B cell (primary cell): ENCODE measurements at regions not wholly inside any gene's neighbourhood (a gene's known extent, or its start where the extent isn't known, plus 50 kb on each side); places are given as distances from the start of the nearest gene placed in this dataset.

Experiments used
- ATAC-seq: fragments of 200-7000 bp; cut with Tn5 transposase; one replicate; pipeline ENCODE4 v1.10.0; 2021; ENCODE audit warnings: low read depth, mild to moderate bottlenecking, moderate number of reproducible peaks, moderate library complexity
- CTCF ChIA-PET: fragments of 350-600 bp; sonication (Branson Sonifier 250); formaldehyde crosslinking; loops from one replicate; lab custom pipeline; 2021; ENCODE audit warnings: antibody characterized with exemption, inconsistent platforms; lab: Charles Lee
- POLR2A ChIA-PET: fragments of 350-600 bp; sonication (Branson Sonifier 250); formaldehyde crosslinking; loops from one replicate; lab custom pipeline; 2021; ENCODE audit warnings: antibody characterized with exemption; lab: Charles Lee
- DNase-seq: peaks from one replicate; pipeline ENCODE4 v3.0.0; 2013
- H2AFZ ChIP-seq: 2 replicates; pipeline ENCODE4 v1.6.1; 2012; ENCODE audit warnings: mild to moderate bottlenecking, low read depth, low read length; ENCODE audit not compliant: insufficient read depth, poor library complexity, severe bottlenecking
- H3K27ac ChIP-seq, 2 donors: 1 replicate in 1 of 2; 2 replicates in 1 of 2; pipeline ENCODE4 v1.5.1; 2012 to 2013; ENCODE audit warnings: low read length in 2 of 2, mild to moderate bottlenecking in 2 of 2, moderate library complexity in 1 of 2
- H3K27me3 ChIP-seq, 4 experiments: fragments of 200-600 bp in 1 of 4; sonication (generic) in 1 of 4; replicated peaks in 1 of 4; 1 replicate in 2 of 4; 2 replicates in 2 of 4; pipeline versions ENCODE4 v1.6.1 to v1.7.0; 2013 to 2016; ENCODE audit warnings: low read length in 3 of 4, mild to moderate bottlenecking in 2 of 4, mixed read lengths in 1 of 4, moderate library complexity in 1 of 4; ENCODE audit not compliant: insufficient read depth in 4 of 4, control insufficient read depth in 3 of 4; ENCODE audit errors: control extremely low read depth in 1 of 4
- H3K36me3 ChIP-seq, 2 experiments: replicated peaks in 1 of 2; 1 replicate in 1 of 2; 2 replicates in 1 of 2; pipeline versions ENCODE4 v1.6.1 to v1.7.1; 2013; ENCODE audit warnings: low read length in 1 of 2; ENCODE audit not compliant: insufficient read depth in 2 of 2, control insufficient read depth in 1 of 2; ENCODE audit errors: control extremely low read depth in 1 of 2, extremely low read depth in 1 of 2
- H3K4me1 ChIP-seq, 2 donors: fragments of 200-600 bp in 1 of 2; sonication (generic) in 1 of 2; 1 replicate in 1 of 2; 2 replicates in 1 of 2; pipeline versions ENCODE4 v1.5.1 to v1.6.1; 2013 to 2017; ENCODE audit warnings: low read length in 2 of 2; ENCODE audit not compliant: control insufficient read depth in 2 of 2, insufficient read depth in 2 of 2
- H3K4me2 ChIP-seq: replicated peaks from 2 replicates; pipeline ENCODE3; 2012; ENCODE audit warnings: mild to moderate bottlenecking, low read depth, low read length; ENCODE audit not compliant: poor library complexity, severe bottlenecking
- H3K4me3 ChIP-seq, 5 experiments: fragments of 200-600 bp in 1 of 5; sonication (generic) in 1 of 5; 1 replicate in 3 of 5; 2 replicates in 2 of 5; pipeline versions ENCODE4 v1.5.1 to v1.7.0; 2011 to 2016; ENCODE audit warnings: low read length in 4 of 5, mild to moderate bottlenecking in 4 of 5, low read depth in 2 of 5, control low read depth in 1 of 5, moderate library complexity in 1 of 5; ENCODE audit not compliant: insufficient read depth in 1 of 5; ENCODE audit errors: control extremely low read depth in 1 of 5, extremely low read depth in 1 of 5
- H3K79me2 ChIP-seq: fragments of 200-600 bp; sonication (generic); one replicate; pipeline ENCODE4 v1.6.0; 2016; ENCODE audit warnings: low read length; ENCODE audit not compliant: control insufficient read depth, insufficient read depth
- H3K9ac ChIP-seq: fragments of 200-600 bp; sonication (generic); 2 replicates; pipeline ENCODE4 v1.6.1; 2017; ENCODE audit warnings: mild to moderate bottlenecking, low read length, moderate library complexity
- H3K9me3 ChIP-seq, 3 donors: one replicate each; pipeline versions ENCODE4 v1.6.1 to v1.7.1; 2013; ENCODE audit warnings: low read length in 2 of 3; ENCODE audit not compliant: control insufficient read depth in 2 of 3, insufficient read depth in 1 of 3; ENCODE audit errors: control extremely low read depth in 1 of 3
- H4K20me1 ChIP-seq: 2 replicates; pipeline ENCODE4 v1.6.0; 2012; ENCODE audit warnings: mild to moderate bottlenecking, low read length; ENCODE audit not compliant: insufficient read depth, control insufficient read depth, poor library complexity, severe bottlenecking
- H3K27ac Mint-ChIP-seq: one replicate; pipeline ENCODE4 v1.8.0; 2021; ENCODE audit warnings: mixed read lengths
- H3K27me3 Mint-ChIP-seq: one replicate; pipeline ENCODE4 v1.8.0; 2021; ENCODE audit warnings: mixed read lengths
- H3K4me1 Mint-ChIP-seq: one replicate; pipeline ENCODE4 v1.8.0; 2021; ENCODE audit warnings: mixed read lengths
- H3K4me3 Mint-ChIP-seq: one replicate; pipeline ENCODE4 v1.8.0; 2021; ENCODE audit warnings: mixed read lengths
- H3K9me3 Mint-ChIP-seq: one replicate; pipeline ENCODE4 v1.8.0; 2022; ENCODE audit warnings: mixed read lengths; ENCODE audit not compliant: insufficient read depth
- CTCF ChIP-seq: fragments of 200-600 bp; IDR thresholded peaks from one replicate; pipeline ENCODE4 v1.8.0; 2022; ENCODE audit warnings: antibody characterized with exemption, mild to moderate bottlenecking
- EZH2 ChIP-seq: IDR thresholded peaks from 2 replicates; pipeline ENCODE4 v1.6.1; 2012; ENCODE audit warnings: borderline replicate concordance, low read depth, mild to moderate bottlenecking, moderate library complexity, low read length; ENCODE audit not compliant: insufficient read depth, poor library complexity, severe bottlenecking
- WGBS: methylation state at CpG from one replicate; pipeline ENCODE4 v1.1.5; 2013; ENCODE audit warnings: missing lambda C conversion rate; ENCODE audit not compliant: insufficient coverage; 5-methylcytosine and 5-hydroxymethylcytosine counted together
- intact Hi-C: fragments of 100-400 bp; cut with micrococcal nuclease; formaldehyde crosslinking; loops from one replicate; pipeline ENCODE4 v1.10.0; 2022

- Histone ChIP-seq H3K4me1 (no peaks in the 10 kb centered on the region), H4K20me1 (no peaks in the 10 kb centered on the region), H2AFZ (no peak overlapping the region), H3K4me3 (no peak overlapping the region), H3K79me2 (no peaks in the 10 kb centered on the region), H3K27ac (no peak overlapping the region), H3K27me3 (no peaks in the 10 kb centered on the region), H3K36me3 (no peaks in the 10 kb centered on the region), H3K9ac (no peak overlapping the region), H3K9me3 (peaks cover 0 to 38% (median 0%) of the 10 kb centered on the region in 3 donors), H3K4me2 (no peak overlapping the region)
- WGBS = 25% methylated on average over 5 of the region's 14 CpGs
- Mint-ChIP-seq H3K9me3 (no peaks in the 10 kb centered on the region), H3K4me1 (no peaks in the 10 kb centered on the region), H3K4me3 (no peak overlapping the region), H3K27ac (no peak overlapping the region), H3K27me3 (no peaks in the 10 kb centered on the region)
- TF ChIP-seq CTCF (no peak), EZH2 (no peak)
- DNase-seq = no peak
- ChIA-PET CTCF (no interaction called here), POLR2A (no interaction called here)
- ATAC-seq = no peak
- intact Hi-C loops = no loop called here
These were observed 520.0 kb downstream of the GLRX3 start for GRCh38 chr10:130656187-130656575.

- intact Hi-C loops = no loop called here
- ChIA-PET CTCF (no interaction called here), POLR2A (no interaction called here)
- Mint-ChIP-seq H3K4me3 (no peak overlapping the region), H3K27me3 (no peaks in the 10 kb centered on the region), H3K27ac (no peak overlapping the region), H3K9me3 (no peaks in the 10 kb centered on the region), H3K4me1 (no peaks in the 10 kb centered on the region)
- Histone ChIP-seq H3K36me3 (no peaks in the 10 kb centered on the region), H3K4me3 (no peak overlapping the region), H3K4me2 (no peak overlapping the region), H3K9me3 (peaks cover 0 to 38% (median 0%) of the 10 kb centered on the region in 3 donors), H3K27me3 (no peaks in the 10 kb centered on the region), H3K79me2 (no peaks in the 10 kb centered on the region), H2AFZ (no peak overlapping the region), H3K27ac (no peak overlapping the region), H3K4me1 (no peaks in the 10 kb centered on the region), H3K9ac (no peak overlapping the region), H4K20me1 (no peaks in the 10 kb centered on the region)
- no peak for ATAC-seq
- WGBS = 62% methylated on average over 15 of the region's 15 CpGs
- no peak for DNase-seq
- TF ChIP-seq CTCF (no peak), EZH2 (no peak)
These were observed 520.5 kb downstream of the GLRX3 start for GRCh38 chr10:130656582-130657133.
